ENCODE measurements at regions not wholly inside any gene's neighbourhood (a gene's known extent, or its start where the extent isn't known, plus 50 kb on each side); places are given as distances from the start of the nearest gene placed in this dataset.

DNA sequence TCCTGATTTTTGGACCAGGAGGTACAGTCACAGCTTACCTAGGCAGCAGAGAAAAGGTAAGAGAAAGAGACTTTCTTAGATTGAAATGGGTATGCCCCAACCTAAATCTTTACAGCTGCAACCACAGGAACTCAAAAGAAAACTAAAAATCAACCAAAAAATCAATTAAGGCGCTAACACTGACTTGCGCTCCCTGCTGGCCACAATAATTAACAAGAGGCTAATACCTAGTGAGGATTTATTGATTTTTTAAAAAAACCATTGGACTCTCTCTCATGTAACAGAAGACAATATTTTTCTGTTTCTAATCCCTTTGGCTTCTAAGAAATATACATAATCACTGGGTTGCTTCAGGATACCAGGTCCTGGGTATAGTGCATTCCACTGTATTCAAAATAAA is 153.9 kb upstream of the TENM3 start:
- TF ChIP-seq, protein P1, sequence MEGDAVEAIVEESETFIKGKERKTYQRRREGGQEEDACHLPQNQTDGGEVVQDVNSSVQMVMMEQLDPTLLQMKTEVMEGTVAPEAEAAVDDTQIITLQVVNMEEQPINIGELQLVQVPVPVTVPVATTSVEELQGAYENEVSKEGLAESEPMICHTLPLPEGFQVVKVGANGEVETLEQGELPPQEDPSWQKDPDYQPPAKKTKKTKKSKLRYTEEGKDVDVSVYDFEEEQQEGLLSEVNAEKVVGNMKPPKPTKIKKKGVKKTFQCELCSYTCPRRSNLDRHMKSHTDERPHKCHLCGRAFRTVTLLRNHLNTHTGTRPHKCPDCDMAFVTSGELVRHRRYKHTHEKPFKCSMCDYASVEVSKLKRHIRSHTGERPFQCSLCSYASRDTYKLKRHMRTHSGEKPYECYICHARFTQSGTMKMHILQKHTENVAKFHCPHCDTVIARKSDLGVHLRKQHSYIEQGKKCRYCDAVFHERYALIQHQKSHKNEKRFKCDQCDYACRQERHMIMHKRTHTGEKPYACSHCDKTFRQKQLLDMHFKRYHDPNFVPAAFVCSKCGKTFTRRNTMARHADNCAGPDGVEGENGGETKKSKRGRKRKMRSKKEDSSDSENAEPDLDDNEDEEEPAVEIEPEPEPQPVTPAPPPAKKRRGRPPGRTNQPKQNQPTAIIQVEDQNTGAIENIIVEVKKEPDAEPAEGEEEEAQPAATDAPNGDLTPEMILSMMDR (IDR thresholded peaks at IDR 0.05; ENCODE audit: insufficient read depth, low read depth, low read length), result no peak
- no peak for TF ChIP-seq EZH2 (IDR thresholded peaks at IDR 0.05; ENCODE audit: insufficient read depth, low read length)
